ENCODE measurements at regions not wholly inside any gene's neighbourhood (a gene's known extent, or its start where the extent isn't known, plus 50 kb on each side); places are given as distances from the start of the nearest gene placed in this dataset.

DNA sequence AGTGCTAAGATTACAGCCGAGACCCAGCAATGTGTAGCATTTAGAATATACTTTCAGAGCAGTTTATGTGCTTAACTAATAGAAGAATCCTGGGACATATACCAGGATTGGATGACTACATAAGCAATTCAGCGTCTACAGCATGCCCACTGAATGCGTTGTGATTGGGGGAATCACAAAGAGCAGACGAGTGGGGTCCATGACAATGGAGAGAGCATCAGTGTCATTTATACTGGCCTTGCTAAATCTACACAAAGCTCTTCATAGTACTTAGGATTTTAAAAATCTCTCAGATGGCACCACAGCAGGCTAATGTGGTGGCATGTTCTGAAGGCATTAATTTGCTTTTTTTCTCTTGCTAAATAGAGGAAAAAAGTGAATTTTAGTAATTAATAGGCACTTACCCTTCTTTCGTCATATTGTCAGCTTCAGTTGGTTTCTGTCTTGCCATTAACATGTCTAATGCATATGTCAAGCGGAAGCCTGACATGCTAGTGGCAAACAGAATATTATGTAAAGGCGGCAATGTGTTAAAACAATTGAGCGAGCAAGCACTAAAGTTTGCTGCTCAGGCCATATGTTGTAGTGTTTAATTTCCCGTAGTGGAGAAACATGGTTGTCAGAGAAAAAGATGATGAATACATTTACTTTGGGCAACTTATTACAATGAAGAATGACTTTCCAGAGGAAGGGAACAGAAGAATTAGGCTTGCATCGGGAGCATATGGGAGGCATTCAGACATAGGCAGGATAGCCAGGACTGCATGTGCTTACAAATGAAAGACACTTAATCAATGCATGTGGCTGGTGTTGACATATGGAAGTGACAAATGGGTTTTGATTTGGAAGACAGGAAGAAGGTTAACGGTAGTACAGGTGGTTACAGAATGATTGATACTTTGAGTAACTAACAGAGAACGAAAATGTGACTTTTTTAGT is 145.2 kb downstream of the ICOS start:
- no peak overlapping the region for H3K27ac ChIP-seq (ENCODE audit: low read length, poor library complexity, severe bottlenecking)
- H3K79me1 ChIP-seq (replicated peaks; ENCODE audit: low read length, poor library complexity, severe bottlenecking), result no peaks in the 10 kb centered on the region
- H3K36me3 ChIP-seq (ENCODE audit: control insufficient read depth in 1 of 2, insufficient read depth in 2 of 2, low read depth in 1 of 2, low read length in 2 of 2), result no peaks in the 10 kb centered on the region
- no peak overlapping the region for H3K23ac ChIP-seq (ENCODE audit: low read length in 2 of 2)
- no peak overlapping the region for H4K91ac ChIP-seq (ENCODE audit: low read length)
- no peak overlapping the region for H2BK5ac ChIP-seq (ENCODE audit: low read depth, low read length, poor library complexity, severe bottlenecking)
- no peak overlapping the region for H2BK15ac ChIP-seq (ENCODE audit: low read depth, poor library complexity, severe bottlenecking)
- no peak overlapping the region for H2AK5ac ChIP-seq (ENCODE audit: low read length, severe bottlenecking)
- WGBS, result 81% methylated on average over 10 of the region's 12 CpGs
- H2BK12ac ChIP-seq (ENCODE audit: low read length in 2 of 2), result no peak overlapping the region
- H4K8ac ChIP-seq (ENCODE audit: low read length), result no peak overlapping the region
- no peak overlapping the region for H3K4me2 ChIP-seq (ENCODE audit: low read length, poor library complexity, severe bottlenecking)
- H3K9me3 ChIP-seq (ENCODE audit: control insufficient read depth, low read length), result peaks cover 3% of the 10 kb centered on the region
- no peak overlapping the region for H3K14ac ChIP-seq (ENCODE audit: low read length in 2 of 2)
- H3K9ac ChIP-seq (ENCODE audit: low read length), result no peak overlapping the region
- no peak overlapping the region for H2BK120ac ChIP-seq (ENCODE audit: low read depth, low read length)
- H3K4ac ChIP-seq (ENCODE audit: low read depth in 1 of 2, low read length in 2 of 2), result no peak overlapping the region
- no peak overlapping the region for H3K18ac ChIP-seq (ENCODE audit: low read depth in 1 of 2, low read length in 2 of 2)
- peaks cover 7 to 23% of the 10 kb centered on the region in 2 experiments for H3K27me3 ChIP-seq (ENCODE audit: control insufficient read depth in 1 of 2, insufficient read depth in 1 of 2, low read length in 2 of 2)
- no peaks in the 10 kb centered on the region for H3K4me1 ChIP-seq (ENCODE audit: control insufficient read depth, insufficient read depth, low read depth, low read length)
- H2AFZ ChIP-seq (ENCODE audit: low read depth, low read length), result no peak overlapping the region
- DNase-seq, result no peak
- no peak overlapping the region for H3K4me3 ChIP-seq (ENCODE audit: insufficient read depth in 1 of 2, low read depth in 1 of 2, low read length in 2 of 2)

GRCh38 chr2:204086167-204086566 is 149.6 kb downstream of the ICOS start:
- no peaks in the 10 kb centered on the region for H3K9me3 ChIP-seq (ENCODE audit: control insufficient read depth, low read length)
- no peak overlapping the region for H3K4ac ChIP-seq (ENCODE audit: low read depth in 1 of 2, low read length in 2 of 2)
- H3K9ac ChIP-seq (ENCODE audit: low read length), result no peak overlapping the region
- no peak overlapping the region for H2AFZ ChIP-seq (ENCODE audit: low read depth, low read length)
- no peak overlapping the region for H4K8ac ChIP-seq (ENCODE audit: low read length)
- no peak for DNase-seq
- no peak overlapping the region for H3K4me3 ChIP-seq (ENCODE audit: insufficient read depth in 1 of 2, low read depth in 1 of 2, low read length in 2 of 2)
- no peak overlapping the region for H3K23ac ChIP-seq (ENCODE audit: low read length in 2 of 2)
- WGBS, result no CpG with 5 or more reads among the region's 1 CpG
- H2BK120ac ChIP-seq (ENCODE audit: low read depth, low read length), result no peak overlapping the region
- H3K18ac ChIP-seq (ENCODE audit: low read depth in 1 of 2, low read length in 2 of 2), result no peak overlapping the region
- no peak overlapping the region for H2BK15ac ChIP-seq (ENCODE audit: low read depth, poor library complexity, severe bottlenecking)
- H4K91ac ChIP-seq (ENCODE audit: low read length), result no peak overlapping the region
- no peak overlapping the region for H3K14ac ChIP-seq (ENCODE audit: low read length in 2 of 2)
- no peaks in the 10 kb centered on the region for H3K79me1 ChIP-seq (replicated peaks; ENCODE audit: low read length, poor library complexity, severe bottlenecking)
- H3K4me2 ChIP-seq (ENCODE audit: low read length, poor library complexity, severe bottlenecking), result no peak overlapping the region
- H2BK5ac ChIP-seq (ENCODE audit: low read depth, low read length, poor library complexity, severe bottlenecking), result no peak overlapping the region
- H2BK12ac ChIP-seq (ENCODE audit: low read length in 2 of 2), result no peak overlapping the region
- H2AK5ac ChIP-seq (ENCODE audit: low read length, severe bottlenecking), result no peak overlapping the region
- H3K4me1 ChIP-seq (ENCODE audit: control insufficient read depth, insufficient read depth, low read depth, low read length), result no peaks in the 10 kb centered on the region
- no peak overlapping the region for H3K27ac ChIP-seq (ENCODE audit: low read length, poor library complexity, severe bottlenecking)
- H3K27me3 ChIP-seq (ENCODE audit: control insufficient read depth in 1 of 2, insufficient read depth in 1 of 2, low read length in 2 of 2), result peaks cover 6 to 14% of the 10 kb centered on the region in 2 experiments
- no peaks in the 10 kb centered on the region for H3K36me3 ChIP-seq (ENCODE audit: control insufficient read depth in 1 of 2, insufficient read depth in 2 of 2, low read depth in 1 of 2, low read length in 2 of 2)

- Histone ChIP-seq H3K9me3 (ENCODE audit: control insufficient read depth, low read length) (peaks cover 7% of the 10 kb centered on the region), H2AK5ac (ENCODE audit: low read length, severe bottlenecking) (no peak overlapping the region), H2BK15ac (ENCODE audit: low read depth, poor library complexity, severe bottlenecking) (no peak overlapping the region), H2AFZ (ENCODE audit: low read depth, low read length) (no peak overlapping the region), H3K14ac (ENCODE audit: low read length in 2 of 2) (no peak overlapping the region), H4K8ac (ENCODE audit: low read length) (no peak overlapping the region), H3K9ac (ENCODE audit: low read length) (no peak overlapping the region), H3K23ac (ENCODE audit: low read length in 2 of 2) (no peak overlapping the region), H2BK120ac (ENCODE audit: low read depth, low read length) (no peak overlapping the region), H4K91ac (ENCODE audit: low read length) (no peak overlapping the region), H3K27ac (ENCODE audit: low read length, poor library complexity, severe bottlenecking) (no peak overlapping the region), H3K27me3 (ENCODE audit: control insufficient read depth in 1 of 2, insufficient read depth in 1 of 2, low read length in 2 of 2) (peaks cover 3 to 4% of the 10 kb centered on the region in 2 experiments), H3K18ac (ENCODE audit: low read depth in 1 of 2, low read length in 2 of 2) (no peak overlapping the region), H2BK12ac (ENCODE audit: low read length in 2 of 2) (no peak overlapping the region), H3K4me1 (ENCODE audit: control insufficient read depth, insufficient read depth, low read depth, low read length) (no peaks in the 10 kb centered on the region), H3K4me2 (ENCODE audit: low read length, poor library complexity, severe bottlenecking) (no peak overlapping the region), H3K36me3 (ENCODE audit: control insufficient read depth in 1 of 2, insufficient read depth in 2 of 2, low read depth in 1 of 2, low read length in 2 of 2) (no peaks in the 10 kb centered on the region), H3K4ac (ENCODE audit: low read depth in 1 of 2, low read length in 2 of 2) (no peak overlapping the region), H3K79me1 (replicated peaks; ENCODE audit: low read length, poor library complexity, severe bottlenecking) (no peaks in the 10 kb centered on the region), H2BK5ac (ENCODE audit: low read depth, low read length, poor library complexity, severe bottlenecking) (no peak overlapping the region), H3K4me3 (ENCODE audit: insufficient read depth in 1 of 2, low read depth in 1 of 2, low read length in 2 of 2) (no peak overlapping the region)
- 98% methylated on average over 2 of the region's 2 CpGs for WGBS
- no peak for DNase-seq
These were observed 152.5 kb downstream of the ICOS start for GRCh38 chr2:204089105-204089504.

DNA sequence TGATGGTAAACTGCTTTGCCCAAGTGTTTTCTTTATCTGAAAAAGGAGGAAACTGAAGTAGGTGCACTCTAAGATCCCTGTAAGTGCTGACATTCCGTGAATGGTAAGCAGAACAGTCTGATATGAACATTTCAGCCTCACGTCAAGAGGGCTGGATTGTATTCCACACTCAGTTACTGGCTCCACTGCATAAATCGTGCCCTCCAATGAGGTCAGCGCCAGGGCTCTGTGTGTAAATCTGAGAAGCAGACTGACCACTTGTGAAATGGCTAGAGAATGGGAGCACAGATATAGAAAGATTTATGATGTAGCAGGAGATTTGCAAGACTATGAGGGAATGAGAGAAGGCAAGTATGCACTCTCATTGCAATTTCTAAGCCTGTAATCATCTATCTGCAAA is 153.0 kb downstream of the ICOS start:
- no peak overlapping the region for H4K91ac ChIP-seq (ENCODE audit: low read length)
- no peak overlapping the region for H3K23ac ChIP-seq (ENCODE audit: low read length in 2 of 2)
- no peaks in the 10 kb centered on the region for H3K36me3 ChIP-seq (ENCODE audit: control insufficient read depth in 1 of 2, insufficient read depth in 2 of 2, low read depth in 1 of 2, low read length in 2 of 2)
- H2BK5ac ChIP-seq (ENCODE audit: low read depth, low read length, poor library complexity, severe bottlenecking), result no peak overlapping the region
- H3K27me3 ChIP-seq (ENCODE audit: control insufficient read depth in 1 of 2, insufficient read depth in 1 of 2, low read length in 2 of 2), result peaks cover 3% of the 10 kb centered on the region in 2 experiments
- H2BK120ac ChIP-seq (ENCODE audit: low read depth, low read length), result no peak overlapping the region
- no peak overlapping the region for H2BK12ac ChIP-seq (ENCODE audit: low read length in 2 of 2)
- no peak for DNase-seq
- H3K79me1 ChIP-seq (replicated peaks; ENCODE audit: low read length, poor library complexity, severe bottlenecking), result no peaks in the 10 kb centered on the region
- no peaks in the 10 kb centered on the region for H3K4me1 ChIP-seq (ENCODE audit: control insufficient read depth, insufficient read depth, low read depth, low read length)
- H3K4ac ChIP-seq (ENCODE audit: low read depth in 1 of 2, low read length in 2 of 2), result no peak overlapping the region
- H3K18ac ChIP-seq (ENCODE audit: low read depth in 1 of 2, low read length in 2 of 2), result no peak overlapping the region
- peaks cover 7% of the 10 kb centered on the region for H3K9me3 ChIP-seq (ENCODE audit: control insufficient read depth, low read length)
- H3K14ac ChIP-seq (ENCODE audit: low read length in 2 of 2), result no peak overlapping the region
- H3K27ac ChIP-seq (ENCODE audit: low read length, poor library complexity, severe bottlenecking), result no peak overlapping the region
- H2AFZ ChIP-seq (ENCODE audit: low read depth, low read length), result no peak overlapping the region
- no peak overlapping the region for H3K4me2 ChIP-seq (ENCODE audit: low read length, poor library complexity, severe bottlenecking)
- H3K4me3 ChIP-seq (ENCODE audit: insufficient read depth in 1 of 2, low read depth in 1 of 2, low read length in 2 of 2), result no peak overlapping the region
- no peak overlapping the region for H3K9ac ChIP-seq (ENCODE audit: low read length)
- WGBS, result 85% methylated on average over 4 of the region's 4 CpGs
- no peak overlapping the region for H2AK5ac ChIP-seq (ENCODE audit: low read length, severe bottlenecking)
- H4K8ac ChIP-seq (ENCODE audit: low read length), result no peak overlapping the region
- H2BK15ac ChIP-seq (ENCODE audit: low read depth, poor library complexity, severe bottlenecking), result no peak overlapping the region

All from mesenchymal stem cell (in vitro differentiated cells and primary cell).